ENCODE measurements at regions not wholly inside any gene's neighbourhood (a gene's known extent, or its start where the extent isn't known, plus 50 kb on each side); places are given as distances from the start of the nearest gene placed in this dataset.

GRCh38 chr16:20259541-20259940 lies 67.8 kb downstream of the GP2 start:
- no peaks in the 10 kb centered on the region for H3K4me1 Mint-ChIP-seq (ENCODE audit: low read depth, unreplicated experiment)
- TF ChIP-seq CTCF (IDR thresholded peaks at IDR 0.05; ENCODE audit: partially characterized antibody, unreplicated experiment): no peak

GRCh38 chr16:20257234-20257633 lies 70.1 kb downstream of the GP2 start:
- Mint-ChIP-seq H3K27me3 (ENCODE audit: unreplicated experiment) (peaks cover 4% of the 10 kb centered on the region), H3K4me3 (ENCODE audit: unreplicated experiment) (no peak overlapping the region), H3K27ac (ENCODE audit: unreplicated experiment) (no peak overlapping the region), H3K9me3 (ENCODE audit: unreplicated experiment) (peaks cover 2% of the 10 kb centered on the region), H3K36me3 (ENCODE audit: unreplicated experiment) (peaks cover 9% of the 10 kb centered on the region), H3K4me1 (ENCODE audit: low read depth, unreplicated experiment) (no peaks in the 10 kb centered on the region)
- no peak for TF ChIP-seq CTCF (IDR thresholded peaks at IDR 0.05; ENCODE audit: partially characterized antibody, unreplicated experiment)
- no peak for DNase-seq

More at GRCh38 chr16:20259541-20259940, 67.8 kb downstream of the GP2 start:
- Mint-ChIP-seq H3K27me3 (ENCODE audit: unreplicated experiment) (peaks cover 4% of the 10 kb centered on the region), H3K27ac (ENCODE audit: unreplicated experiment) (no peak overlapping the region), H3K4me3 (ENCODE audit: unreplicated experiment) (no peak overlapping the region), H3K9me3 (ENCODE audit: unreplicated experiment) (peaks cover 3% of the 10 kb centered on the region), H3K36me3 (ENCODE audit: unreplicated experiment) (peaks cover 9% of the 10 kb centered on the region)
- no peak for DNase-seq

- Mint-ChIP-seq H3K36me3 (ENCODE audit: unreplicated experiment) (peaks cover 9% of the 10 kb centered on the region), H3K27me3 (ENCODE audit: unreplicated experiment) (peaks cover 4% of the 10 kb centered on the region), H3K4me3 (ENCODE audit: unreplicated experiment) (no peak overlapping the region), H3K27ac (ENCODE audit: unreplicated experiment) (no peak overlapping the region), H3K9me3 (ENCODE audit: unreplicated experiment) (peaks cover 2% of the 10 kb centered on the region), H3K4me1 (ENCODE audit: low read depth, unreplicated experiment) (no peaks in the 10 kb centered on the region)
- DNase-seq: no peak
- TF ChIP-seq CTCF (IDR thresholded peaks at IDR 0.05; ENCODE audit: partially characterized antibody, unreplicated experiment): no peak
Observed at GRCh38 chr16:20255002-20255401, 72.3 kb downstream of the GP2 start.

GRCh38 chr16:20253825-20254224 lies 73.5 kb downstream of the GP2 start:
- TF ChIP-seq CTCF (IDR thresholded peaks at IDR 0.05; ENCODE audit: partially characterized antibody, unreplicated experiment): no peak
- H3K4me1 Mint-ChIP-seq (ENCODE audit: low read depth, unreplicated experiment): no peaks in the 10 kb centered on the region
- no peak overlapping the region for H3K27ac Mint-ChIP-seq (ENCODE audit: unreplicated experiment)
- peaks cover 4% of the 10 kb centered on the region for H3K27me3 Mint-ChIP-seq (ENCODE audit: unreplicated experiment)
- H3K4me3 Mint-ChIP-seq (ENCODE audit: unreplicated experiment): no peak overlapping the region
- H3K36me3 Mint-ChIP-seq (ENCODE audit: unreplicated experiment): no peaks in the 10 kb centered on the region
- H3K9me3 Mint-ChIP-seq (ENCODE audit: unreplicated experiment): no peaks in the 10 kb centered on the region
- DNase-seq: no peak

GRCh38 chr16:20249211-20249610 lies 78.1 kb downstream of the GP2 start:
- no peaks in the 10 kb centered on the region for H3K9me3 Mint-ChIP-seq (ENCODE audit: unreplicated experiment)
- H3K36me3 Mint-ChIP-seq (ENCODE audit: unreplicated experiment): no peaks in the 10 kb centered on the region
- no peaks in the 10 kb centered on the region for H3K27me3 Mint-ChIP-seq (ENCODE audit: unreplicated experiment)
- no peak for TF ChIP-seq CTCF (IDR thresholded peaks at IDR 0.05; ENCODE audit: partially characterized antibody, unreplicated experiment)
- DNase-seq: no peak
- peaks cover 2% of the 10 kb centered on the region for H3K4me1 Mint-ChIP-seq (ENCODE audit: low read depth, unreplicated experiment)
- no peak overlapping the region for H3K4me3 Mint-ChIP-seq (ENCODE audit: unreplicated experiment)
- H3K27ac Mint-ChIP-seq (ENCODE audit: unreplicated experiment): no peak overlapping the region
